SJCRH30 (cell line): ENCODE measurements at regions not wholly inside any gene's neighbourhood (a gene's known extent, or its start where the extent isn't known, plus 50 kb on each side); places are given as distances from the start of the nearest gene placed in this dataset.

Experiments used
- DNase-seq, 2 experiments: peaks; one replicate each; pipeline ENCODE4 v3.0.0-alpha.2; 2015 to 2020
- H3K27ac ChIP-seq: fragments of 250-450 bp; sonication (Bioruptor Pico); 2 replicates; pipeline ENCODE4 v1.5.1; 2020; ENCODE audit warnings: mild to moderate bottlenecking, moderate library complexity
- H3K27me3 ChIP-seq: fragments of 250-450 bp; sonication (Bioruptor Pico); 2 replicates; pipeline ENCODE4 v1.5.1; 2020; ENCODE audit warnings: mild to moderate bottlenecking, moderate library complexity
- H3K36me3 ChIP-seq: fragments of 250-450 bp; sonication (Bioruptor Pico); 2 replicates; pipeline ENCODE4 v1.5.1; 2020; ENCODE audit warnings: mild to moderate bottlenecking, moderate library complexity
- H3K4me1 ChIP-seq: fragments of 250-450 bp; sonication (Bioruptor Pico); 2 replicates; pipeline ENCODE4 v1.5.1; 2020; ENCODE audit warnings: mild to moderate bottlenecking, moderate library complexity
- H3K4me3 ChIP-seq: fragments of 250-450 bp; sonication (Bioruptor Pico); 2 replicates; pipeline ENCODE4 v1.5.1; 2020; ENCODE audit warnings: mild to moderate bottlenecking, moderate library complexity
- H3K9me3 ChIP-seq: fragments of 250-450 bp; sonication (Bioruptor Pico); replicated peaks from 2 replicates; pipeline ENCODE4 v1.5.1; 2020; ENCODE audit warnings: mild to moderate bottlenecking, moderate library complexity

GRCh38 chr4:1491328-1492141, 85.3 kb upstream of the NKX1-1 start:
- no peak for DNase-seq
- Histone ChIP-seq H3K27ac (peak overlapping the region; percentile 72; the same call in 1 of the 2 replicates), H3K36me3 (no peaks in the 10 kb centered on the region), H3K9me3 (no peaks in the 10 kb centered on the region), H3K27me3 (no peaks in the 10 kb centered on the region), H3K4me1 (peaks cover 2% of the 10 kb centered on the region; the same call in 1 of the 2 replicates), H3K4me3 (no peak overlapping the region)

DNA sequence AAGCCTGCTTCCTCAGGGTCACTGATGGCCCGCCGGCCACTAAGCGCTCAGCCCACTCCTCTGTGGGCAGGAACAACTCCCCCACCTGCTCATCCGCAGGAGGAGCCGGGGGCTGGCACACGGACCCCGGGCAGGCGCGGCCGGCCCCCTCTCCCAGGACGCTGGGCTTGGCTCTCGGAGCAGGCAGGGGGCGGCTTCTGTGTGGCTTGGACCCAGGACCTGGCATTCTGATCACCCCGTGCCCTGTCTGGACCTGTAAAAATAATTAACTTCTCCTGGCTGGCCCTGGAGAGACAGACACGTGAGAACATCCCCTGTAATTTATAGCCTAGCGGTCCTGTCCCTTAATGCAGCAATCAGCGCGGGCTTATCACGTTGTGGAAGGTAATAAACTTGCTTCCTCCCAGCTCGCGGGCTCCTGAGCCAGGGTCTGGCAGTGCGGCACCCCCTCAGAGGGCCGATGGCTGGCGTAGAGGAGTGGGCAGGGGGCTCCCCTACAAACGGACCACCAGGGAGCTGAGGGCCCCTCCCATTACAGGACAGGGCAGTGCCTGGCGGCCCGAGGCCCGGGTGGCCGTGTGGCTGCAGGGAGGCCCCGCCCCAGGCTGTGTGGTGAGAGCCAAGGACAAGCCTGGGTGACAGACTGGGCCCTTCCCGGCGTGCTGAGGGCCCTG, 84.5 kb upstream of the NKX1-1 start:
- no peak for DNase-seq
- Histone ChIP-seq H3K9me3 (peaks cover 4% of the 10 kb centered on the region; the same call in 1 of the 2 replicates), H3K27ac (no peak overlapping the region), H3K4me1 (peaks cover 2% of the 10 kb centered on the region; the same call in 1 of the 2 replicates), H3K36me3 (no peaks in the 10 kb centered on the region), H3K27me3 (no peaks in the 10 kb centered on the region), H3K4me3 (no peak overlapping the region)

GRCh38 chr4:1490011-1490653, 83.9 kb upstream of the NKX1-1 start:
- no peak for DNase-seq
- no peaks in the 10 kb centered on the region for H3K36me3 ChIP-seq
- no peak overlapping the region for H3K27ac ChIP-seq
- peaks cover 9% of the 10 kb centered on the region; the same call in 1 of the 2 replicates for H3K9me3 ChIP-seq
- H3K4me1 ChIP-seq = peaks cover 2% of the 10 kb centered on the region; the same call in 1 of the 2 replicates
- no peak overlapping the region for H3K4me3 ChIP-seq
- H3K27me3 ChIP-seq = no peaks in the 10 kb centered on the region

DNA sequence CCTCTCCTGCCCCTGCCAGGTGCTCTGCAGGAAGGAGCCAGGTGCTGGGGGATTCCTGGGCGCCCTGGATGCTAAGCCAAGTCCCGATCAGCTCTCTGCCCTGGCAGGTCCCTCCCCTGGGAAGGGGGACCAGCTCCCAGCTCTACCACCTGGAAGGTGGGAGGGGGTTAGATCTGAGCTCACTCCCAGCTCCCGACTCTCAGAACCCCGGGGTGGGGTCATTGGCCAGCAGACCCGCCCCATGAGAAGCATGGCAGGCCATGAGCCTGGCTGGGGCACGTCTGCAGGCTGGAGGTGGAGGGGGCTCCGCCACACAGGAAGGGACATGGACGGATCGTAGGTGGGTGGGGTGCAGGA, 83.4 kb upstream of the NKX1-1 start:
- Histone ChIP-seq H3K36me3 (no peaks in the 10 kb centered on the region), H3K4me1 (peaks cover 2% of the 10 kb centered on the region; the same call in 1 of the 2 replicates), H3K4me3 (no peak overlapping the region), H3K27me3 (no peaks in the 10 kb centered on the region), H3K27ac (no peak overlapping the region), H3K9me3 (peaks cover 9% of the 10 kb centered on the region; the same call in 1 of the 2 replicates)
- DNase-seq = no peak

- Histone ChIP-seq H3K4me1 (peaks cover 2% of the 10 kb centered on the region; the same call in 1 of the 2 replicates), H3K27me3 (no peaks in the 10 kb centered on the region), H3K36me3 (no peaks in the 10 kb centered on the region), H3K27ac (no peak overlapping the region), H3K9me3 (peaks cover 9% of the 10 kb centered on the region; the same call in 1 of the 2 replicates), H3K4me3 (no peak overlapping the region)
- no peak for DNase-seq
Measured at GRCh38 chr4:1488831-1489638, 82.8 kb upstream of the NKX1-1 start.

DNA sequence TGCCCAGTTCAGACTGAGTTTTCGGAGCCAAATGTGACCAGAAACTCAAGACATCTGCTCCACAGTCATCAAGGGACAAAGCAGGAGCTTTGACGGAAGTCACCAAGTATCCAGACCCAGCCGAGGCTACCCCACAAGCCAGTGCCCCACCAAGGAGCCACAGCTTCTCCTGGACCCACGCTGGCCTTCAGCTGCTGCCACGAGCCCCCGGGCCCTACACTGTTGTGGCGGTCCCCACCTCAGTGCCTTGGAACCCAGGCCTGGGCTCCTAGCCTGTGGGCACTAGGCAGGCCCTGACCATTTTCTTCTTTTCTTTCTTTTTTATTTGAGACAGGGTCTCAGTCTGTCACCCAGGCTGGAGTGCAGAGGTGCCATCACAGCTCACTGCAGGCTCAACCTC, 82.1 kb upstream of the NKX1-1 start:
- Histone ChIP-seq H3K27me3 (no peaks in the 10 kb centered on the region), H3K9me3 (peaks cover 9% of the 10 kb centered on the region; the same call in 1 of the 2 replicates)

DNA sequence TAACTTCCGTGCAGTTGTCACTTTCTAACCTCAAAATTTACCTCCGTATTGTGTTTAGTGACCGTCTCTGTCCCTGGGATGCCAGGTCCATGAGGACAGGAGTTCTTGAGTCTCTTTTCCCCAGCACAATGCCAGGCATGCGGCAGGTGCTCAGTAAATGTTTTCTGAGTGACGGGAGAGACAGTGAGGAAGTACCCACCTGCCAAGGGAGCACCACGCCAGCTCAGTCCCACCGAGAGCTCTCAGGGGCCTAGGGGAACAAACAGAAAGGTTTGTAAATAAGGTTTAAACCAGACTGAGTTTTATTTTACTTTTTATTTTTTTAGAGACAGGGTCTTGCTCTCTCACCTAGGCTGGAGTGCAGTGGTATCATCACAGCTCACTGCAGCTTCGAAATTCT, 81.5 kb upstream of the NKX1-1 start:
- Histone ChIP-seq H3K4me1 (no peaks in the 10 kb centered on the region; the same call in 1 of the 2 replicates), H3K27ac (no peak overlapping the region), H3K9me3 (peaks cover 9% of the 10 kb centered on the region; the same call in 1 of the 2 replicates), H3K36me3 (no peaks in the 10 kb centered on the region), H3K4me3 (no peak overlapping the region), H3K27me3 (no peaks in the 10 kb centered on the region)
- no peak for DNase-seq

More for the DNA sequence above, 82.1 kb upstream of the NKX1-1 start:
- Histone ChIP-seq H3K4me3 (no peak overlapping the region), H3K4me1 (peaks cover 2% of the 10 kb centered on the region; the same call in 1 of the 2 replicates), H3K36me3 (no peaks in the 10 kb centered on the region), H3K27ac (no peak overlapping the region)
- DNase-seq = no peak

GRCh38 chr4:1487106-1487505, 80.9 kb upstream of the NKX1-1 start:
- Histone ChIP-seq H3K36me3 (no peaks in the 10 kb centered on the region), H3K9me3 (peaks cover 9% of the 10 kb centered on the region; the same call in 1 of the 2 replicates), H3K27ac (no peak overlapping the region), H3K27me3 (no peaks in the 10 kb centered on the region), H3K4me3 (no peak overlapping the region), H3K4me1 (no peaks in the 10 kb centered on the region; the same call in 1 of the 2 replicates)
- DNase-seq = no peak

GRCh38 chr4:1485280-1485679, 79.0 kb upstream of the NKX1-1 start:
- no peak overlapping the region for H3K27ac ChIP-seq
- no peaks in the 10 kb centered on the region for H3K4me1 ChIP-seq
- H3K9me3 ChIP-seq = peaks cover 9% of the 10 kb centered on the region; the same call in 1 of the 2 replicates
- no peaks in the 10 kb centered on the region for H3K27me3 ChIP-seq
- no peak overlapping the region for H3K4me3 ChIP-seq
- DNase-seq = no peak
- H3K36me3 ChIP-seq = no peaks in the 10 kb centered on the region

DNA sequence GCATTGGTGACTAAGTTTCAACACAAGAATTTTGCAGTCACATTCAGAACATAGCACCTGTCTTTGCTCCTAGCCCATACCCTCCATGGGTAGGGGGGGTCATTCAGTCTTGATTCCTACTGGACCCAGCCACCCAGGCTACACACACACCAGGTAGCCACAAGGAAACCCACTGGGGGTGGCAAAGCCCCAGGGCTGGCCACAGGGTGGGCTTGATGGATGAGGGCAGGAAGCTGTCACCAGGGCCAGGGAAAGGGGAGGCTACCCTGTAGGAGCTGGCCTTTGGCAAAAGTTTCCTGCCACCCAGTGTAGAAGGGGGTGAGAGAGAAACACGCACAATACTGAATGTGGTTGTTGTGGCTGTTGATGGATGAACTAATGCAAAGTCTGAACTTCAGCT, 74.5 kb upstream of the NKX1-1 start:
- DNase-seq = no peak
- Histone ChIP-seq H3K27ac (no peak overlapping the region), H3K9me3 (peaks cover 5% of the 10 kb centered on the region; the same call in 1 of the 2 replicates), H3K4me1 (no peaks in the 10 kb centered on the region), H3K27me3 (no peaks in the 10 kb centered on the region), H3K36me3 (no peaks in the 10 kb centered on the region), H3K4me3 (no peak overlapping the region)

- Histone ChIP-seq H3K27ac (no peak overlapping the region), H3K27me3 (no peaks in the 10 kb centered on the region), H3K4me1 (no peaks in the 10 kb centered on the region), H3K9me3 (no peaks in the 10 kb centered on the region), H3K4me3 (no peak overlapping the region), H3K36me3 (no peaks in the 10 kb centered on the region)
- DNase-seq = no peak
Measured at GRCh38 chr4:1479454-1479853, 73.2 kb upstream of the NKX1-1 start.

DNA sequence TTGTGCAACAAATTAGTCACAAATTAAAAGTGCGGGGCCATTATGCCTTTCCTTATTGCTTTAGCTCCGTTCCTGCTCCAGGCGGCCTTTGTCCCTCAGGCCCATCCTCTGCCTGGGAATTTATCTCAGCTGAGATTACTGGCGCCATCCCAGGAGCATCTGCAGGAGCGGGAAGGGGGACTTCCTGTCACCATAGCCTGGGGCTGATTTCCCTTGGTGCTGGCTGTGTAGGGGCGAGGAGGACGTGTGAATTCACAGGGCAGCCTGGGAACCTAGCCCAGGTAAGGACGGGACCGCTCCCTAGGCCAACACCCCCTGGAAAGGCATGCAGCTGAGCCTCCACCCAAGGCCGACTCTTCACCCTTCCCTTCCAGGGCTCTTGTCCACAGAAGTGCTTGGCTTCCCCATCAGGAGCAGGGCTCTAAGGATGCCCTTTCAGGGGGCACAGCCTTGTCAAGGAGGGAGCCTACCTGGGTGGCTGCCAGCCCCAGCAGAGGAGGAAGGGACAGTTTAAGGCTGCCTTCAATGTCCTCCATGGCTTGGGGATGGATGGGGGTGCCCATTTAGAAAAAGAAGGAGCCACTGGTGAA, 72.6 kb upstream of the NKX1-1 start:
- no peak overlapping the region for H3K27ac ChIP-seq
- H3K9me3 ChIP-seq = no peaks in the 10 kb centered on the region
- peak; percentile 39 to 50 for DNase-seq
- no peaks in the 10 kb centered on the region for H3K4me1 ChIP-seq
- no peaks in the 10 kb centered on the region for H3K27me3 ChIP-seq
- no peaks in the 10 kb centered on the region for H3K36me3 ChIP-seq
- no peak overlapping the region for H3K4me3 ChIP-seq

DNA sequence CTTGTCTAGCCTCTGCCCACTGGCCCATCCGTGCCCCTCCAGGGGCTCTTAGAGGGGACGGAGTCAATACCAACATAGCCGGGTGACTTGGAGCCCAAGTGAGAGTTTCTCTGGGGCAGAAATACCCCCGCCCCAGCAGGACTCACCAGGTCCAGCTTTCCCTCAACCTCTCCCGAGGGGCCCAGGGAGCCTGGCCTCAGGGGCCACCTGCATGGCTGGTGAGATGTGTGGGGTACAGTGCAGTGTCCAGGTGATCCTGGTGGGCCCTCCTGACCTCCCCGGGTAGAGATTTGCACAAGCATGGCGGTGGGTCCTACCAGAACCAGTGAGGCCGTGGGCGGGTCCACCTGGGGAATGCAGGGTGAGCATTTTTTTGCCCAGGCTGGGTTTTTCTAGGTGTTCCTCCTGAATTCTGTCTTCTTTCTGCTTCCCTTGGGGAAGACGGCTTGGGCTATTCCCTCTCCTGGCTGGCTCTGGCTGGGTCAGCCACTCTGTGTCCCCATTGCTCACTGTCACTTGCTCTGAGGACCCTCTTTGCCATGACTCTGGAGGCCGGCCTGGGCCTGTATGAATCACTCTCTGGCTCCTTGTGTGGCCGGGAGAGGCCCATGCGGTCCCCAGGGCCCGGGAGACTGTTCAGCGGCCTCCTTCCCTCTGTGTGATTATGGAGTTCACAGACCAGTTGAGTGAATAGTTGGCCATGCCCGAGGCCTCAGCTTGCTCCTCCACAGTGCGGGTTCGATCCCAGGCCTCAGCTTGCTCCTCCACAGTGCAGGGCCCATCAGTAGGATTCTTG, 71.0 kb upstream of the NKX1-1 start:
- H3K27me3 ChIP-seq = no peaks in the 10 kb centered on the region
- no peak overlapping the region for H3K27ac ChIP-seq
- no peaks in the 10 kb centered on the region for H3K9me3 ChIP-seq
- DNase-seq = no peak
- no peak overlapping the region for H3K4me3 ChIP-seq
- no peaks in the 10 kb centered on the region for H3K4me1 ChIP-seq
- H3K36me3 ChIP-seq = no peaks in the 10 kb centered on the region
